Sciatic nerve (tissue), 2 donors: ENCODE measurements at regions not wholly inside any gene's neighbourhood (a gene's known extent, or its start where the extent isn't known, plus 50 kb on each side); places are given as distances from the start of the nearest gene placed in this dataset.
A peak's percentile ranks its signal among the peaks of the same experiment; 100 is the strongest.
"Not testable (repeated sequence)": the region's sequence is repeated elsewhere in the genome, so short reads cannot be mapped to it uniquely, and the experiment has no call there.

Source experiments
- ATAC-seq: fragments of 200-7000 bp; cut with Tn5 transposase; one replicate; pipeline ENCODE4 v1.9.1; 2020; ENCODE audit warnings: mild to moderate bottlenecking, moderate library complexity
- DNase-seq: peaks from one replicate; pipeline ENCODE4 v3.0.0-alpha.2; 2020; ENCODE audit warnings: low spot score
- intact Hi-C: fragments of 100-400 bp; cut with DNase I; formaldehyde crosslinking; loops from one replicate; pipeline ENCODE4 v1.14.2; 2022
- donor health status: DM: no; HTN: no; CAD: no.
- donor health status: DM: no; HTN: no; CAD: no.

- intact Hi-C loops, DNase-seq, ATAC-seq: not testable (repeated sequence)
These were observed 470.6 kb upstream of the NUDT12 start for GRCh38 chr5:104033186-104033585.

DNA sequence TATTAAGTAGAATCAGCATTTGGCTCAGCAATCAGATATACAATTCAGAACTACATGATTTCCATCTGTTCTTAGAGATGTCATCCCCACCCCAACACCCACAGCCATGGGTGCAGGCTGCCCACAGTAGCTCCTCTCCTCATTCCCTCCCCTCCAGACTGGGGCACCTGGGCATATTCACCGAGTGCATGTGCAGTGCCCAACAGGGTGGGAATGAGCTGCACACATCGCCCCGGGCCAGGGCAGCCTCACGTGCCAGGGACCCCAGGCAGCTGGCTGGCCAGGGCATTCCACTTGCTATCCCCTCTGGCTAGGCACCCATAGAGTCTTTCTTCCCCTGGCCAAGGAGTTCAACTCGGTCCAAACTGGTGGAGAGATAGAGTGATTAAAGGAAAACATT, 461.9 kb upstream of the NUDT12 start:
- intact Hi-C loops = no loop called here

DNA sequence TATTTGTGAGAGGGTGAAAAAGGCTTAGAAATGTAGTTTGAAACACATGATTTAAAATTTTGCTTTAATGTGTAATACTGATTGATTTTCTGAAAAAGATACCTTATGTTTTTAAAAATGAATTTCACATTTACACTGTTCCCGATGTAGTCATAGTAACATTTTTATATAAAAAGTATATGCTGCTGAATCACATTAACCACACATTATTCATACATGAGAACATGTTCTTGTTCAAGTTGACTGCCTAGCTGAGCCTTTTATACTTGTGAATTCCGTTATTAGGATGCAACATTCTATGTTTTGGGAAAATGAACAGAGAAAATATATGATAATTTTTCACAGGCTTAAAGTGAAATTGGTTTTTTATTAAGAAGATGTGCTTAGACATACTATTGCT, 461.1 kb upstream of the NUDT12 start:
- intact Hi-C loops = no loop called here
- ATAC-seq (no peak), DNase-seq (no peak)

More for the DNA sequence above, 461.9 kb upstream of the NUDT12 start:
- no peak for DNase-seq
- ATAC-seq = peak; percentile 34

DNA sequence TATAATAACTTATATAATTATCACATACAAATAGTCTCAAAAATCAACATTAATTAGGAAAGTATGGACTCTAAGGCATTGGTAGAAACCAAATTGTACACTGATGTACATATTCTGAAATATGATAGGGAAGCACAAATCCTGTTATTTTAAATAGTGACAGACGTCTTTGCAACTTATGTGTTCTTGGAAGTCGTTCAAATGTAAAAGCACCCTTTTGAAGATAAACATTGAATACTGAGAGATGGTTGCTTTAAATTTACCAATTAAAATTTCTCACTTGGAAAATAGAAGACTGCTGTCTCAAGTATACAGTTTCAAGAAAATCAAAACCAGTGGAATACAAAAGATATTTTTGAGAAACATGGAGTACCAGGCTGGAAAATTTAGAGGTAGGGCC, 457.4 kb upstream of the NUDT12 start:
- intact Hi-C loops = no loop called here
- ATAC-seq = no peak

GRCh38 chr5:104018299-104018698, 455.7 kb upstream of the NUDT12 start:
- DNase-seq (no peak), ATAC-seq (no peak)
- intact Hi-C loops = no loop called here

More for the DNA sequence above, 457.4 kb upstream of the NUDT12 start:
- DNase-seq = no peak

DNA sequence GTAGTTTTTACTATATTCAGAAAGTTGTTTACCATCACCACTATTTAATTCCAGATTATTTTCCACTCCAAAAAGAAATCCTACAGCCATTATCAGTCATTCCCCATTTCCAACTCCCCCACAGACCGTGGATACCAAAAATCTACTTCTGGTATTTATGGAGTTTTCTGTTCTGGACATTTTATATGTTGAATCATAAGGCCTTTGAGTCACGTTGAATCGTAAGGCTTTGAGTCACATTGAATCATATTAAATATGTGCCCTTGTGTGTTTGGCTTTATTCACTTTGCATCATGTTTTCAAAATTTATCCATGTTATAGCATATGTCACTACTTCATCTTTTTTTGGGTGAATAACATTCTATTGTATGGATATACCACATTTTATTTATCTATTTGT, 454.1 kb upstream of the NUDT12 start:
- DNase-seq (no peak), ATAC-seq (no peak)
- intact Hi-C loops = no loop called here

GRCh38 chr5:104015765-104016164, 453.2 kb upstream of the NUDT12 start:
- DNase-seq (no peak), ATAC-seq (no peak)
- intact Hi-C loops = no loop called here

- intact Hi-C loops, ATAC-seq, DNase-seq: not testable (repeated sequence)
These were observed 440.2 kb upstream of the NUDT12 start for GRCh38 chr5:104002783-104003182.

DNA sequence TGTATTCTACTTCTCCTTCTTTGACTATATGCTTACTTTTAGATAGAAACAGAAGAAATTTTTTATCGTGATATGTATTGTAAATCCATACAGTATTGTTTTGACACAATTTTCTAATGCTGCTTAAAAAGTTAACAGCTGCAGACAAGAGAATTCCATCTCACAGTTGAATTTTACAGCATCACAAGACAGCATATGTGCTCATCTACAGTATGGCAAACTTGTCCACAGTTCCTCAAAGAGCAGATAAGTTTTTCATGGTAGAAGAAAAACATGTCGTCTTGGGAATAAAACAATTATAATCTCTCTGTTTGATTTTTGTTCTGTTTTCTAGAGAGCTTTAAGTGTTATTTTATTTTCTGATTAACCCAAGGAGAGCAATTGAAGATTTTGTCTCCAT, 438.5 kb upstream of the NUDT12 start:
- intact Hi-C loops = no loop called here
- DNase-seq = no peak
- no peak for ATAC-seq

GRCh38 chr5:103993031-103993430, 430.4 kb upstream of the NUDT12 start:
- DNase-seq = no peak
- ATAC-seq = no peak
- intact Hi-C loops = no loop called here

- intact Hi-C loops = no loop called here
- ATAC-seq (no peak), DNase-seq (no peak)
These were observed 427.5 kb upstream of the NUDT12 start for GRCh38 chr5:103990064-103990463.

DNA sequence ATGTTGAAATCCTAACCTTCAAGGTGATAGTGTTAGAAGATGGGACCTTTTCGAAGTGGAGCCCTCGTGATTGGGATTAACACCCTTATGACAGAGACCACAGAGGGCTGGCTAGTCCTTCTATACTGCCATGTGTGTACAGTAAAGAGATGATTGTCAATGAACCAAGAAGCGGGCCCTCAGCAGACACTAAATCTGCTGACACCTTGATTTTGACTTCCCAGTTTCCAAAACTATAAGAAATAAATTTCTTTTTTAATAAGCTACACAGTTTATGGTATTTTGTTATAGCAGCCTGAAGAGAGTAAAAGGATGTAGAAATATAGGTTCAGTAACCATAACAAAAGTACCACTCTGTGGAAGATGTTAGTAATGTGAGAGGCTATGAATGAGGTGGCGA, 419.0 kb upstream of the NUDT12 start:
- no peak for ATAC-seq

GRCh38 chr5:103973669-103974068, 411.1 kb upstream of the NUDT12 start:
- intact Hi-C loops = no loop called here

More for the DNA sequence above, 419.0 kb upstream of the NUDT12 start:
- DNase-seq = no peak
- intact Hi-C loops = no loop called here

GRCh38 chr5:103966295-103966694, 403.7 kb upstream of the NUDT12 start:
- ATAC-seq, intact Hi-C loops: not testable (repeated sequence)

More at GRCh38 chr5:103973669-103974068, 411.1 kb upstream of the NUDT12 start:
- no peak for DNase-seq
- no peak for ATAC-seq

DNA sequence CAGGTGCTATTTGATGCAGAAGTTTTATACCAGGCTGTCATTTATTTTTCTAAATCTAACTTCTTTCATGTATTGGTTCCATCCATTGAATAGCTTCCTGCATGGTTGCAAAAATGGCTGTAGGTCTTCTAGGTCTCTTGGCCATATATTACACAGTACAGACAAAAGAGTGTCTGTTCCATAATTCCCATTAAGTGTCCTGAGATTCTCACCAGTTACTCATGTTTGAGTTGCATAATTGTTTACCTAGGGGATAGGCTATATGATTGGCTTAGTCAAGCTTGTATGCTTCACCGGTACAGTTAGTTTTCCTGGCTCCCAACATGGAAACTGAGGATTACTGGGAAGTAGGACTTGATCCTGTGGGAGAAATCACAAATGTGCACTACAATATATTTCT, 399.4 kb upstream of the NUDT12 start:
- no peak for ATAC-seq
- intact Hi-C loops = no loop called here
- no peak for DNase-seq

More at GRCh38 chr5:103966295-103966694, 403.7 kb upstream of the NUDT12 start:
- DNase-seq = not testable (repeated sequence)

DNA sequence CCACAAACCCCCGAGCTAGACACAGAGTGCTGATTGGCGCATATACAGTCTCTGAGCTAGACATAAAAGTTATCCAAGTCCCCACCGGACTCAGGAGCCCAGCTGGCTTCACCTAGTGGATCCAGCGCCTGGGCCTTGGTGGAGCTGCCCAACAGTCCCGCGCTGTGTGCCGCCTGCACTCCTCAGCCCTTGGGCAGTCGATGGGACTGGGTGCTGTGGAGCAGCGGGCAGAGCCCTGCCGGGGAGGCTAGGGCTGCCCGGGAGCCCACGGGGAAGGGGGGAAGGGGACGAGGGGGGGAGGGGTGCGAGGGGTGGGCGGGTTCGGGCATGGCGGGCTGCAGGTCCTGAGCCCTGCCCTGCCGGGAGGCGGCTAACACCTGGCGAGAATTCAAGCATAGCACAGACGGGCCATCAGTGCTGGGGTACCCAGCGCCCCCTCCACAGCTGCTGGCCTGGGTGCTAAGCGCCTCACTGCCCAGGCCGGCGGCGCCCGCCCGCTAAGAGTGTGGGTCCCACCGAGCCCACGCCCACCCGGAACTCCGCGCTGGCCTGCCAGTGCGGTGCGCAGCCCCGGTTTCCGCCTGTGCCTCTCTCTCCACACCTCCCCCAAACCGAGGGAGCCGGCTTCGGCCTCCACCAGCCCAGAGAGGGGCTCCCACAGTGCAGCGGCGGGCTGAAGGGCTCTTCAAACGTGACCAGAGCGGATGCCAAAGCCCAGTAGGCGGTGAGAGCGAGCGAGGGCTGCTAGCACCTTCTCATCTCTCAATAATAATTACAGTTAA, 391.2 kb upstream of the NUDT12 start:
- no peak for DNase-seq
- no peak for ATAC-seq
- intact Hi-C loops = no loop called here

- intact Hi-C loops = no loop called here
- no peak for ATAC-seq
- DNase-seq = no peak
These were observed 389.2 kb upstream of the NUDT12 start for GRCh38 chr5:103951776-103952175.

DNA sequence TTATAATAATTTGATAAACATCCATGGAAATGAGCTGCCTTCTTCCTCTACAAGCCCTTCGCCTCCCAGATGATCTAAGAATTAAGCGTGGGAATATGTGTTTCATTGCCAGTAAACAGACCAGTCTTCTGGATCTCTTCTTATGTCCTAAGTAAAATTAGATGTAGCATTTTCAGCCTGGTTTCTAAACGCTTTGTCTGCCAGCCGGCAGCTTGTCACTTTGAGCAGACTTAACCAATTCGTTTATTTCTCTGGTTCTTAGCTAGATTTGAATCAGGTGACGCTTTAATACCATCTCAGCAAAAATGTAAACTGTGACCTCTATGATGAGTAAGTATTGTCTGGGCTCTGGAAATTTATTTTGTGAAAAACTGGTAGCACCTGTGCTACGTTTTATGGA, 380.6 kb upstream of the NUDT12 start:
- intact Hi-C loops = no loop called here
- no peak for ATAC-seq
- no peak for DNase-seq

DNA sequence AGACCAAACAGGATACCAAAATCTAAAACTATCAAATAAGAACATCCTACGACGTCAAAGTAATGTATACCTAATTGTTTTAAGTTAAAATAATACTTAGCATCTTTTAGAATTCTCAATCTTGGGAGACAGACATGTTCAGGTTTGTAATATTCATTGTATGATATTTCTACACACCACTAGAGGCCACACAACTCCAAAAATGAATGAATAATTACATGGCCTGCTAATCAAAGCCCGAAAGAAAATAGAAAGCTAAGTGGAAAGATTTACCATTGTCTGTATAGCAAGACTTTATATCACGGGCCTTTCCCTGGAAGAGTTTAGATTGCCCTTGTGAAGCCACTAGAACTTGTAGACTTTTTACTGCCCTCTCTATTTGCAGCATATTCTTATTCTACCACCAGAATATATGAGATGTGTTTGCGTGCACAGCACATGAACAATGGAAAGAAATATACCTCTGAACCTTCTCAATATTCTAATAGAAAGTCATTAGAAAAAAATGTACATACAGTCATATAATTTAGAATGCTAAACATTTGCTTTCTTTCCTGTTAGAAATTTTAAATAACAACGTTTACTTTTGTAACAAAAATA, 380.1 kb upstream of the NUDT12 start:
- DNase-seq = no peak
- intact Hi-C loops = no loop called here
- ATAC-seq = no peak

- no peak for DNase-seq
- no peak for ATAC-seq
- intact Hi-C loops = no loop called here
These were observed 379.0 kb upstream of the NUDT12 start for GRCh38 chr5:103941596-103941995.
